EL (cell line): ENCODE measurements at regions not wholly inside any gene's neighbourhood (a gene's known extent, or its start where the extent isn't known, plus 50 kb on each side); places are given as distances from the start of the nearest gene placed in this dataset.
"Not testable (repeated sequence)": the region's sequence is repeated elsewhere in the genome, so short reads cannot be mapped to it uniquely, and the experiment has no call there.

Experiments
- DNase-seq: peaks from one replicate; pipeline ENCODE4 v3.0.0-alpha.2; 2016

DNA sequence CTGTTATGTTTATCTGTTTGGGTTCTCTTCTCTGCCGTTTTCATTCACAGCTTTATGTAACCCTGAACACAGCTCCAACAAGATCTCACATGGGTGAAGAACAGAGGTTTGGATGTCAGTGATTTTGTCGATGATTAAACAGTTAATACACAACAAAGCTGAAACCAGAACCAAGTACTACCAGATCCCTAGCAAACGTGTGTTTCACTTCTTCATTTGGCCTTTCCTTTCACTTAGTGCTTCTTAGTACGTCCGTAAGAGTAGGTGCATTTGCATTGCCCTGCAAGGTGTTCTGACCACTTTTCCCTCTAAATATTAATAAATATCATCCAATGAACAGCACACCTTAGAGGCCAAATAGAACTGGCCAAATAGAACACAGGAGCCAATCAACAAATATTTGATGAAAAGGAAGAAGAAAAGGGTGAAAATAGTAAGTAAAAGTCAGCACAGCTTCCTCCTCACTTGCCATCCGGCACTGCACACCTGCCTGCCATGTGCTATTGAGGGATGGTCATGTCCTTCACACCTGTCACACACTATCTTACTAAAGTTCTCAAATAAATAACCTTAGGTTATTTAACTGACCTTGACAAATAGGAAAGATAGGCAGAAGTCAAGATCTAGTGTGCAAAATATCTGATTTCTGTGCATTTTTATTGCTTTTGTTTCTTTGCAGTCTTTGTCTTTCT lies 252.6 kb upstream of the ANKRD30A start:
- DNase-seq, result no peak

DNA sequence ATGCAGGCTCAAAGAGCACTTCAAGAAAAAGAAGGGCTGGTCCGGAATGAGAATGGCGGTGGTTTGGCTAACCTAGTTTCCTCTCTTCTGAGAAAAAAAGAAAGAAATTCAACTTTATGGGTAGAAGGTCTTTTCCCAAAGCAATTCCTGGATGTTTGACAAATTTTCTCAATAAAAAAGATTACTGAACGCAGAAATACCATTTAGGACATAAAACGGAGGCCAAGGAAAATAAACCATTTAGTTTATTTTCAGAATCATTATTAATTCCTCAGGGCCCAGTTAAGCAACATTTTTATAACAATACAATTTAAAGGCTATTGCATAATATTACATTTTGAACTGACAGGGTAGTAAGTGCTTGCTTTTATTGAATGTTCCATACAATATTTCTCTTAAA lies 284.6 kb upstream of the ANKRD30A start:
- DNase-seq, result no peak

DNA sequence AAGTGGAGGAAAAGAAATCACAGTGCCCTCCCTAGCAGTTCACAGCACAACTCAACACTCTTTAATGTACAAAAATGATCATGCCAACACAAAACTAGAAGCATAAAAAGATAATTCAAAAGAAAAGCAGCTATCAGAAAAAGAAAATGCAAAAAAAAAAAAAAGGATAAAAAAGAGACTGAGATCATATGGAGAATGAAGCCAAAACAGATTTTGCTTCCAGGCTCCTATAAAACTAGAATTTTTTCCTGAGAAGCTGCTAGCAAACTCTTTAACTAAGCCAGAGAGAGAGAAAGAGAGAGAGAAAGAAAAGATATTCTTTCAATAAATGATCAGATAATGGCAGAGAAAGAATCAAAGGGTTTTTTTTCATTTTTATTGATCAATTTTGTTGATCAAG lies 288.0 kb upstream of the ANKRD30A start:
- no peak for DNase-seq

DNA sequence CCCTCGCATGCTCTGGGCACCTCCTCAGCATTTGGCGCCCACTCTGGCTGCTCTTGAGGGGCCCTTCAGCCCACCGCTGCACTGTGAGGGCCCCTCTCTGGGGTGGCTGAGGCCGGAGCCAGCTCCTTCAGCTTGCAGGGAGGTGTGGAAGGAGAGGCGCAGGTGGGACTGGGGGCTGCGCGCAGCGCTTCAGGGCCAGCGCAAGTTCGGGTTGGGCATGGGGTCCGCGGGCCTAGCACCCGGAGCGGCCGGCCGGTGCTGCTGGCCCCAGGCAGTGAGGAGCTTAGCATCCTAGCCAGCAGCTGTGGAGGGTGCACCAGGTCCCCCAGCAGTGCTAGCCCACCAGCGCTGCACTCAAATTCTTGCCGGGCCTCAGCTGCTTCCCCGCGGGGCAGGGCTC lies 305.6 kb upstream of the ANKRD30A start:
- no peak for DNase-seq

DNA sequence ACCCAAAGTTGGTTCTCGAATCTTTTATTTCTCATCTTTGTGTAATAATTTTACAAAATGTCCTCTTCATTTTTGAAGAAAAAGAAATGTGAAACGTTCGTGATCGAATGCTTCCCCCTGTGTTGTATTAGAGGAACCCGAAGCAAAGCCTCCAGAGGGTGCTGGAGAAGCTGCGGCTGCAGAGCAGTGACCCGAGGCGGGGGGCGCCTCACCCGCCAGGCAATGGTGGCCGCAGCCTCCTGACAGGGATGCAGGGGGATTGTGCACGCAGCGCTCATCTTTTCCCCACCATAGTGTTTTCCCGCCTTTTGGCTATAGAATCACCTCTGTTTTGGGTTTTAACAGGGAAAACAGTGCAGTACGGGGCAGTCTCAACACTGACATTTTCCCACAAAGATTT lies 307.5 kb upstream of the ANKRD30A start:
- DNase-seq, result no peak

DNA sequence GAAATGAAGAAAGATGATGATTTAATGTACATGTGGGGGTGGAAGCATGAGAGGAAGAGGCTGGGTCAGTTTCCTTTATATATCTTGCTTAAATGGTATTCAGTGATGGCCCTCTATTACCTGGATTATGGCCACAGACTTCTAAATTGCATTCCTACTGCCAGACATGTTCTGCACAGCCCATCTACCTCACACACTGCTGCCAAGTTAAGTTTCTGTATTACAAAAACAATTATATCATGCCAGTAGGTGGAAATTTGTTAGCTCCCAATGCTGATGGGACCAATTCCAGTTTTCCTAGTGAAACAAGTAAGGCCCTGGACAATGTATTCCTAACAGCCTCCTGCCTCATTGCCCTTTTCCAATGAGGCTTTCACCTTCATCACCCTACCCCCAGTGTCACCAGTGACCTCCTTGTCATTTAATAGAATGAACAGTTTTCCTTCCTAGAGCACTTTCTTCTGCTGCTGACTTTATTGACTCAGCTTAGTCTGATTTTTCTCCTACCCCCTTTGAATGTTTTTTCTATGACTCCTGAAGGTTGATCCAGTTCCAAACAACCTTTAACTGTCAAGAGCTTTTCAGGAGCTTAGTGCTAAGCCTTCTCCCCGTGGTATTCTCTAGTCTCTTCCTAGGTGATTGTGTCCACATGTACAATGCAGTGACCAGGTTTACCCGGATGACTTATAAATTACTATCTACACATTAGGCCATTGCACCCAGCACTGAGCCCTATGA lies 316.6 kb upstream of the ANKRD30A start:
- DNase-seq, result no peak

DNA sequence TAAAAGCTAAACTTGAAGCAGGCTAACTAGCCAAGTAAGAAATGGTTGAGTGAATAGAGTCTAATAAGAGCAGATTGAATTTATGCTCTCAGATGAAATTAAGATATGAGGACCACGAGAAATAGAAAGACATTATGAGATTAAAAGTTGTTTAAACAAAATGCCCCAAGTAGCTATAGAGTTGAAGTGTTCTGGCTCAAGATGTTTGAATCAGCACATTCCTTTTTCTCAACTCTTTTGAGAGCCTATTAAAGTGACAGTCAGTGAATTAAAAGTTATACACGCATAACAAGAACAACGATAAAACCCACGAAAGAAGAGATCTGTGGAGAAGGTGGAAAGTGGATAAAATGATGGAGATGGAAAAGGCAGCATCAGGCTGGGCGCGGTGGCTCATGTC lies 322.2 kb upstream of the ANKRD30A start:
- no peak for DNase-seq

DNA sequence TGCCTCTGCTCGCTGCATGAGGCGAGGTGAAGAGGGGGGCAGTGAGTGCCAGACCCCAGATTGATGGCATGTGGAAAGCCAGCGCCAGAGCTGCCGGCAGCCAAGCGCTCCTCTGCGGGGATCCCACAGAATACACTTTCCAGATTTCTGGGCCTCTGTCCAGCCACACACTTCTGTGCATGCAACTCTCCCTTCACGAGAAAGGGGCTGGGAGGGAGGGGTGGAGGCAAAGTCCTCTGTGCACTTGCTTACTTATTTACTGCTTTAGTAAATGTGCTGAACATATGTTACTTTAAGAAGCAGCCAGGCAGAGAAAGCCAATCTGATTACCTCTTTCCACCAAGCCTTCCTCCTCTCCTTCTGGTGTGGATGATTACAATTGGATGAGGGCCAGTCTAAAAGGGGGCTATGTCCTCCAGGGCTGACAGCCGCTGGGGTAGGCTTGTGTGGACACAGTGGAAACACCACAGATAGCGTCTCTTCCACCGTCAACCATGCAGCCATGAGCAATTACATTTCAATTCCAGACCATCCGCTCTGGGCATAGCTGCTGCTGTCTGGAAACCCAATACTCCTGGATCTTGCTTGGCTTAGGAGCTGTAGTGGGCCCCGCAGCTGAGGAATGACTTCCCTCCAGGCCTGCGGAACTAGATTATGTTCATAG lies 322.8 kb upstream of the ANKRD30A start:
- no peak for DNase-seq

DNA sequence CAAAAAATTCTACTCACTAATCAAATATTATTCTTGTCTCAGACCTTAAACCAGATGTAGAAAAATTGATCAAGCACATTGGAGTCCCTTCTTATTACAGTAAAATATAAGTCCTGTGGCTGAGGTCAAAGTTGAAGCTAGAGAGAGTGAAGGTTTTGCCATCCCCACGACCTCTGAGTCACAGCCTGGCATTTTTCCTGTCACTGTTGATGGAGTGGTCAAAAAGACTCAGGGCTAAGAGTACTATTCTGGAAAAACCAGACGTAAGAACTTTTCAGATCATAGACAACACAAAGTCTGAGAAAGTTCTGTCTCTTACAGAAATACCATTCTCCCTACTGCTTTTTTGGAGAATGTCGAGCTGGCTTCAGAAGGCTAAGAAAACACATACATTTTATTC lies 323.7 kb upstream of the ANKRD30A start:
- no peak for DNase-seq

DNA sequence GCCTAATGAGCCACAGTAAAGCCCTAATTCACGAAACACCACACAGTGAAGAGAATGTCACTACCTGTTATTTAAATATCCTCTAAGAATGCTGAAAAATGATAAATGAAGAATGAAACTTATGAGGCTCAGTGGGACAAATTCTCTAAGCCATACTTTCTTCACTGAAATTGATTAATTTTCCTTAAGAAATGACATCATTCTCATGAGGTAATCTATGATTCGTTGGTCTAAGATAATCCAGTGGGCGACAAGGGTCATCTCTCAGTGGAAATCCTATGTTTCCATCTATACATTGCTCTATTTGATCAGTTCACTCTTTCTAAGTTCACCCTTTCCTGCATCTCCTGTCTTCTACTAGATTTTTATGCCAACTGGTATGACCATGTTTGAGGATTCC lies 330.4 kb upstream of the ANKRD30A start:
- no peak for DNase-seq

DNA sequence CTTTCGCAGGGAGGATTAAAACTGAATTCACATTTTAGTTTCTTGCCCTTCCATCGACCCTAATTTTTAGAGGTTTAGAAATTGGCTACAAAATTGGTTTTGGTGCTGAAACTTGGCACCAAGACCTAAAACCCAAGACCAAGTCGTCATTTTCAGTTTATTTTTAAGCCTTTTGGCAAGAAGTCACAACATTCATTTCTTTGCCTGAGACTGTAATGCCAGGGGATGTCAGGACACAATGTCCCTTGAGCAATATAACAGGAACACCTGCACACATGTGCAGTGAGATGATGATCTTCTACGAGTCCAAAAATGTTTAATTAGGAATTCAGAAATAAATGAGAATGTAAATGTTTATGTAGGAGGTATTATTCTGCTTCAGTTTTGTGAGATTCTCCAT lies 335.4 kb upstream of the ANKRD30A start:
- DNase-seq, result no peak

DNA sequence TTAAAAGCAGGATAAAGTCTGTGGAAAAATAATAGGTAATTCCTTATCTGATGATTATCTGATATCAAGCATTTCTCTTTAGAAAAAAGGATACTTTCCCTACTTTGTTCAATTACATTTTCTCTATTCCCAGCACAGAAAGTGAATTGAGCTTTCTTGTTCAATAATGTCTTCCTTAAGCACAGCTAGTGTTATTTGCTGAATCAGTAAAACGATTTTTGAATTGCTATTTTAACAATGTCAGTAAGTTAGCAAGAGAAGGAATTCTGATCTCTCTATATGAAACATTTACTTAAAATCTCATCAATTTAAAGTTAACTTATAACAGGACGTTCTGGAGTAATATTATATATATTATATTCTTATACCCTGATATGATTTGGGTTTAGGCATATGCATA lies 337.2 kb upstream of the ANKRD30A start:
- DNase-seq, result no peak

DNA sequence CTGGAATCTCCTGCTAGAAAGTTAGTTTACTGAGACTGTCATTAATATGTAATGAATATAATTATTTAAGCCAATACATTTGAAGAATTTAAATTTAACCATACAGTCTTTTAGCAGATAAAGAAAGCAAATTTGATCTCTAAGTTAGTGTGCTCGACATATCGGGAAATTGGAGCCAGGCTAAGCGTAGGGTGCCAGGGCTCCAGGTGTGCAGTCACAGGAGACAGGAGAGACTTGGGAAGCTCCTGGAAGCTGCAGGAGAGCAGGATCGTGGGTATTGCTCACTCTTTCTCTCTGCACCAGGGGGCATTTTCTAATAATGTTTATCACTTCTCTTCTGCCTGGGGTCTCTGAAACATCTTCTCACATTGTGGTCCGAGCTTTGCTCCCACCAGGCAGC lies 342.0 kb upstream of the ANKRD30A start:
- no peak for DNase-seq

DNA sequence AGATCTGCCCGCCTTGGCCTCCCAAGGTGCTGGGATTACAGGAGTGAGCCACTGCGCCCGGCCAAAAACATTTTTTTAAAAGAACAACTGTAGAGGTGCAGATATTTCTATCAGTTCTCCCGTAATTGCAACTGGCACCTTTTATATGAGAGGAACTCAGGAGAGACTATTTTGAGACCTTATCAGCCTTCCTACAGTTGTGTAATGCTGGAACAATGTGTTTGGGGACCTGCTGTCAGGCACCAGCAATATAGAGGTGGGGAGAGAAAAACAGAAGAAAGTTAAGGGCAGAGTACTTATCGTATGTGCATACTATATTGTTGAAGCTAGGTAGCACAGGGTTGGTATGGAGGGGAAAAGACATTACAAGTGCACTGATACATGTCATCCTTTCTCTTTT lies 343.8 kb upstream of the ANKRD30A start:
- DNase-seq, result no peak

DNA sequence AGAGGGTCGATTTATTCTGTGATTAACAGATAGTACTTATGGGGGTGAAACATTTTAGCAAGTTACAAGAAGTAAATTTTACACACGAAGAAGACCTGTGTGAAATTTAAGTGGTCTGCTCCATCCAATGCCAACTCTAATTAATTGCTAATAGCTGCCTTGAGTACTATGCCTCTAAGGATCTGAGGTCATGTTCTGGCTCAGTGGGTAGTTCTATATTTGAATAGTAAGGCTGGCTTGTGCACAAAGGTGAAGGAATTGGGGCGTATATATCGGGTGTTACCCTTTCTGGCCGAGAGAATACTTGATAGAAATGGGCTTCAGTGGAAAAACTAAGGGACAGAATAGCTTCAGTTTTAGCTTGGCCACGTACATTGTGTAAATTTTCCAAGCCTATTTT lies 345.2 kb upstream of the ANKRD30A start:
- no peak for DNase-seq

DNA sequence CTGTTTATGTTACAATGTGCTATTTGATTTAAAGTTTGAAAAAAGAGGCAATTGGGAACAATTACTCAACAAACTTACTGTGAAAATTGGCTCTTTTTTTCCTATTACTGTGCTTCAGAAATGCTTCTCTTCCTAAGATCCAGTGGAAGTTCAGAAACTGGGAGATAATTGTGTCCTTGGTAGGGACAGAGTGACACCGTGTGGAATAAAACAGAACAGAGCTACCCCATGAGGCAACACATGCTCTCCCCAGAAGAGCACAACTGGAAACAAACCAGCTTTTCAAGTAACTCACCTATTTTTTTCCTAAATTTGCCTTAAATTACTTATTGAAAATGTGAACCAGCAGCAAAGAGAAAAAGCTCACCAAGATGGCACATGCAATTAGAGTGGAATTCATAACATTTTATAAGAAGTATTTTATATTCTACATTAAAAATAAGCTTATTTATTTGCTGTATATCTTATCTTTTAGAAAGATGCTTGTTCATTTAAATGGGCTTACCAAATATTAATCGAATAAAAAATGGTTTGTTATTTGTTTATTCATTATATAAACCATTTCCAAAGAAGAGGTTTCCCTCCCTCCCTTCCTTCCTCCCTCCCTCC lies 346.1 kb upstream of the ANKRD30A start:
- peak; percentile 35 for DNase-seq

DNA sequence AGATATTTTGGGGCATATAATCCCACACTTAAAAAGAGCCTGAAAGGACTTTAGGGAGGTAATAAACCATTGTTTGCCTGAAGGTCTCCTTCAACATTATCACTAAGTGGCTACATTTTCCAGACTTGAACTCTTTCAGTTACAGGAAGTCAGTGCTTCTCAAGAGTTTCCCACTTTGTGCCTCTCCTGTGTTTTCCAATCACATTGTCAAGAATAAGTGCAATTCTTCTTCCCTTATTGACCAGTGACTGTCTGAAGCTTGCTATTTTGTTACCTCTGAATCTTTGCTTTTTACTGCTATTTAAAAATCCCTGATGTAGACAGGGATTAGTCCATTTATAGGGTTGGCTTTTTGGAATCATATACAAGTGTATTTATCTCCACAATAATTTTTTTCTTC lies 346.7 kb upstream of the ANKRD30A start:
- DNase-seq, result no peak

DNA sequence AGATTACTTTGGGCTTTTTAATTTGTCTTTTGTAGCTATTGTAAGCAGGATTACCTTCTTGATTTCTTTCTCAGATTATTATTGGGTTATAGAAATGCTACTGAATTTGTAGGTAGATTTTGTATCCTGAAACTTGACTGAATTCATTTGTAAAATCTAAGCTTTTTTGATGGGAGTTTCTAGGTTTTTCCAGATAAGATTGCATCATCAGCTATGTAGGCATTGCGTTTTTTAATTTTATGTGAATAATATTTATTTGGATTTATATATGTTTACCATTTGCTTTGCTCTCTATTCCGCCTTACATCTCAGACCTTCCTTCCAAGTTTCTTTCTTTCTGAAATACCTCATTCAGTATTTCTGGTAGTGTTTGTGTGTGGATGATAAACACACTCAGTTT lies 351.7 kb upstream of the ANKRD30A start:
- DNase-seq, result no peak

DNA sequence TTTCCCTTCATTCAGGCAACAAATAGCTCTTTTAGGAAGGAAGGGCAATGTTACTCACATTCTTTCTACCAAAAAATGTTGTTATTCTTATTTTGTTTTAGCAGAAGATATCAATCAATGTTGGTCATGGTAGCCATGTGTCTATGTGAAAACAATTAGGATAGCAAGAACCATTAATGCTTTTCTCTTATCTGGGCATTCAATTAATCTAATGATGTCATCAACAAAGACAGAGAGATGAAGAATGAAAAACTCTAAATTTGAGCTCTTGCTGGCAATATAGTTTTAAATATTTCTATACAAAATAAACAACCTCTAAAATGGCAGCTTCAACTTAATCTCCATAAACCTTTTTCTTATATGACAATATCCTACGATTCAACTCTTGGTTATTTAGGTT lies 353.7 kb upstream of the ANKRD30A start:
- no peak for DNase-seq

DNA sequence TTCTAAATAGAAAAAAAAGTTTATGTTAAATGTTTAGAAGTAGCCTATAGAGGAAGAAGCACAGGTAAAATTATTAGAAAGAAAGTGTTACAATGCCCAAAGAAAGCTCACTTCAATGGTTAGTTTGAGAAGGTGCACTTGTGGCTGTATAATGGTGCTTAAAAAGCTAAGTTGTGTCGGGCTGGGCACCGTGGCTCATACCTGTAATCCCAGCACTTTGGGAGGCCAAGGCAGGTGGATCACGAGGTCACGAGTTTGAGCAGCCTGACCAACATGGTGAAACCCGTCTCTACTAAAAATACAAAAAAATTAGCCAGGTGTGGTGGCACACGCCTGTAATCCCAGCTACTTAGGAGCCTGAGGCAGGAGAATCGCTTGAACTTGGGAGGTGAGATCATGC lies 355.7 kb upstream of the ANKRD30A start:
- DNase-seq, result not testable (repeated sequence)

DNA sequence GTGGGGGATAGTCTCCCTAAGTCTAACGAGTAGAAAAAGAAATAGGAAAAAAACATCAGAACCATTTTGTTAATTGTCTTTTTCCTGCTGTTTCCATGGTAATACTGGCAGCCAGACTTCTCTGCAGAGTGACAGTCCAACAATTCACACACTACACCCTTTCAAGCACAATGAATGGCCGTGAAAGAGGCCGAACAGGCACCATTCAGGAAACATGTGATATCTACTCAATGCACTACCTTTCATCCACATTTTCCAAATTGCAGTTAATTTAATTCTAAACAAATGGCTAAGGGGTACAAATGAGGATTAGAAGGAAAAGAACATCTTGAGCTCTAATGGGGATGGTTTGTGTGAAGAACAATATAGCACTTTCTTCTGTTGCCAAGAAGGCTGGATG lies 358.5 kb upstream of the ANKRD30A start:
- DNase-seq, result no peak

DNA sequence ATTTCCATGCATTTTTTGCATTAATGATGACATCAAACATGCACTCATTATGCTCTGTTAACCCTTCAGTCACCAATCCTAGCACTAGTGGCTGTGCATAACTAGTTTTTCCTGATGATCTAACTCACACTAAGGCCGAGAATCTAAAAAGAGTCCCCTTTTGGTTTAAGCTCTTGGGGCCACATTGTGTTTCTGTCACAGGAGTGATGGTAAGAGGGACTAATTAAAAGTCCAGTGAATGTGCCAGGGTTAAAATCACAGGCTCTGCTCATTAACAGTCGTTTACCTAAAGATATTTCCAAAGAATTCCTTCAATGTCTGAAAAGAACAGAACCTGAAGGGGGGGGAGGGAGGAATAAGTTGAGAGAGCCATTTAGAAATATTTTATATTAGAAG lies 359.0 kb upstream of the ANKRD30A start:
- no peak for DNase-seq

DNA sequence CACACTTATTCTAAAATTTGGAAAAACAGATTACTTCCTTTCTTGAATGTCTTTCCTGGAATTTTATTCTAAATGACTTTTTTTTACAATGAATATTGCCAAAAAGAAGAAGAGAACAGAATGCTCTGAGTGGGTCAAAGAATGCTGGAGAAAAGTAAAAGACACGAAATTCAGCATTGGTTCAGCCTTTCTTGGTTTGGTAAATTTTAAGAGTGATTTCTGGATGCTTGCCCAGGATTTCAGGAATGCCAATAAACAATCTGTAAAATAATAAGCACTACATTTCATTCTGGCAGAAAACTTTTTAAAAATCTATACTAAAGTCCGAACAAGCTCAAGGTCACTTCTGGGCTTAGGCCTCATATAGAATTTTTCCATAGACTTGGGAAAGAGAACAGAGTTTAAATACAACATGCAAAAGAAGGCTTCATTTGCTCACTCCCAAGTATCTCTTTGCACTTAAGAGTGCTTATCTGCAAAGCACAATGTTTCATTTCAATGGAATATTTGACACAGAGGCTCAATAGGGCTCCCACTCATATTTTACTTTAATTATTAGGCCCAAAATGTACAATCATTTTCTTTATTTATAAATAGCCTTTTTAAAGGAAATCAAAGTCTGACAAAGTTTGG lies 359.5 kb upstream of the ANKRD30A start:
- peak; percentile 14 for DNase-seq
